ENCODE measurements at regions not wholly inside any gene's neighbourhood (a gene's known extent, or its start where the extent isn't known, plus 50 kb on each side); places are given as distances from the start of the nearest gene placed in this dataset.

DNA sequence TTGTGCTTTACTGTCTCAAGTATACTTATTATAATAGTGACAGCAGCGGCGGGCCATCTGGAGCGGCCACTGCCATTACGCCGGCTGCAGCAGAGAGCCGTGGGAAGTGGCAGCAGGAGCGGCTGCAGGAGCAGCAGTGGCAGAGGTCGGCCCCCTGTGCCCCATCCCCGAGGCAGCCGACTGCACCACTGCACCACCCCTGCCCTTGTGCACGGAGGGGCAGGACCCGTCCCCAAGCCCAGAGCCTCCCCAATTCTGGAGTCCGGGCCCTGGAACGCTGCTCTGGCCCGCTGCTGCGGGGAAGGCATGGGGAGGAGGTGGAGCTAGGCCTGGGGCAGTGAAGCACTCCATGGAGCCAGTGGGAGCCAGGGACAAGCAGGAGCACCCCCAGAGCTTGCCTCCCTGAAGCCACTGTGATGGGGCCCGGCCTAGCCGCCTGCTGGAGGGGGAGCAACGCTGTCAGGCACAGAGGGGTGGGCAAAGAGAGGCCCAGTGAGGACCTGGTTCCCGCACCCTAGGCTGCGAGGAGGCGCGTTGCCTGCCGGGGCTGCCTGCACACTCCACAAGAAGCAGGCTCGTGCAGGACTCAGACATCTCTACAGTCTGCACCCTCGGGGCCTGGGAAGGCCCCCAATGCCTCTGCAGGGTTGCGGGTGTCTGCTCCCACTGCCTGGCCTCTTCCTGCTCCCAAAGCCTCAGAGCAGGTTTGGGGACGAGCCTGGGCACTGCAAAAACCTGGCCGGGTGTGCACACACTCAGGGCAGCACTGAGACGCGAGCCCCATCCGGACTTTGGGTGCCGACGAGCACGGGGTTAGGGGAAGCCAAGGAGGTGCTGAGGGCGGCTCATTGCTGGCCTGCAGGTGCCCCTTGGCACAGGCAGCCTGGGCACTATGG, 74.2 kb upstream of the RASSF8 start (continued):
- no peak for TF ChIP-seq AFF4 (CRISPR knock-in tag; IDR thresholded peaks at IDR 0.05; ENCODE audit: borderline replicate concordance)
- TF ChIP-seq, protein P1, sequence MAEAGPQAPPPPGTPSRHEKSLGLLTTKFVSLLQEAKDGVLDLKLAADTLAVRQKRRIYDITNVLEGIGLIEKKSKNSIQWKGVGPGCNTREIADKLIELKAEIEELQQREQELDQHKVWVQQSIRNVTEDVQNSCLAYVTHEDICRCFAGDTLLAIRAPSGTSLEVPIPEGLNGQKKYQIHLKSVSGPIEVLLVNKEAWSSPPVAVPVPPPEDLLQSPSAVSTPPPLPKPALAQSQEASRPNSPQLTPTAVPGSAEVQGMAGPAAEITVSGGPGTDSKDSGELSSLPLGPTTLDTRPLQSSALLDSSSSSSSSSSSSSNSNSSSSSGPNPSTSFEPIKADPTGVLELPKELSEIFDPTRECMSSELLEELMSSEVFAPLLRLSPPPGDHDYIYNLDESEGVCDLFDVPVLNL (CRISPR knock-in tag; IDR thresholded peaks at IDR 0.05; ENCODE audit: borderline replicate concordance, low read depth) = no peak
- TF ChIP-seq, protein P2, sequence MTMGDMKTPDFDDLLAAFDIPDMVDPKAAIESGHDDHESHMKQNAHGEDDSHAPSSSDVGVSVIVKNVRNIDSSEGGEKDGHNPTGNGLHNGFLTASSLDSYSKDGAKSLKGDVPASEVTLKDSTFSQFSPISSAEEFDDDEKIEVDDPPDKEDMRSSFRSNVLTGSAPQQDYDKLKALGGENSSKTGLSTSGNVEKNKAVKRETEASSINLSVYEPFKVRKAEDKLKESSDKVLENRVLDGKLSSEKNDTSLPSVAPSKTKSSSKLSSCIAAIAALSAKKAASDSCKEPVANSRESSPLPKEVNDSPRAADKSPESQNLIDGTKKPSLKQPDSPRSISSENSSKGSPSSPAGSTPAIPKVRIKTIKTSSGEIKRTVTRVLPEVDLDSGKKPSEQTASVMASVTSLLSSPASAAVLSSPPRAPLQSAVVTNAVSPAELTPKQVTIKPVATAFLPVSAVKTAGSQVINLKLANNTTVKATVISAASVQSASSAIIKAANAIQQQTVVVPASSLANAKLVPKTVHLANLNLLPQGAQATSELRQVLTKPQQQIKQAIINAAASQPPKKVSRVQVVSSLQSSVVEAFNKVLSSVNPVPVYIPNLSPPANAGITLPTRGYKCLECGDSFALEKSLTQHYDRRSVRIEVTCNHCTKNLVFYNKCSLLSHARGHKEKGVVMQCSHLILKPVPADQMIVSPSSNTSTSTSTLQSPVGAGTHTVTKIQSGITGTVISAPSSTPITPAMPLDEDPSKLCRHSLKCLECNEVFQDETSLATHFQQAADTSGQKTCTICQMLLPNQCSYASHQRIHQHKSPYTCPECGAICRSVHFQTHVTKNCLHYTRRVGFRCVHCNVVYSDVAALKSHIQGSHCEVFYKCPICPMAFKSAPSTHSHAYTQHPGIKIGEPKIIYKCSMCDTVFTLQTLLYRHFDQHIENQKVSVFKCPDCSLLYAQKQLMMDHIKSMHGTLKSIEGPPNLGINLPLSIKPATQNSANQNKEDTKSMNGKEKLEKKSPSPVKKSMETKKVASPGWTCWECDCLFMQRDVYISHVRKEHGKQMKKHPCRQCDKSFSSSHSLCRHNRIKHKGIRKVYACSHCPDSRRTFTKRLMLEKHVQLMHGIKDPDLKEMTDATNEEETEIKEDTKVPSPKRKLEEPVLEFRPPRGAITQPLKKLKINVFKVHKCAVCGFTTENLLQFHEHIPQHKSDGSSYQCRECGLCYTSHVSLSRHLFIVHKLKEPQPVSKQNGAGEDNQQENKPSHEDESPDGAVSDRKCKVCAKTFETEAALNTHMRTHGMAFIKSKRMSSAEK (CRISPR knock-in tag; IDR thresholded peaks at IDR 0.05; ENCODE audit: borderline replicate concordance) = no peak
- no peak for TF ChIP-seq OVOL2 (CRISPR knock-in tag; IDR thresholded peaks at IDR 0.05; ENCODE audit: borderline replicate concordance)
- no peak for TF ChIP-seq TP53 (CRISPR knock-in tag; IDR thresholded peaks at IDR 0.05)

DNA sequence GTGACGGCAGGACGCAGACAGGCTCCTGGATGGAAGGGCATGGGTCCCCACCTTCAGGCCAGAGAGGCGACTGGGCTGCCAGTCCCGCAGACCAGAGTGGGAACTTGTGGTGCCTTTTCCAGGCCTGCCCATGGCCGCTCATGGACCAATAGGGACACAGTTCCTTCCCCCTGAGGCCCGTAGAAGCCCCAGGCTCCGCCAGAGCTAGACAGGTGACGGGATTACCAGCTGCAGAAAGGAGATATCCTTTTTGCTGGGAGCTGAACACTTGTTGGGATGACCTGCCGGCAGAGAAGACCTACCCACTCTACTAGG, 73.6 kb upstream of the RASSF8 start:
- peak; percentile 32 for ATAC-seq
- no peak overlapping the region for H3K4me3 Mint-ChIP-seq
- peaks cover 15% of the 10 kb centered on the region for H3K9me3 Mint-ChIP-seq
- ChIA-PET POLR2A (no interaction called here), CTCF (no interaction called here)
- H3K27ac Mint-ChIP-seq = no peak overlapping the region
- peaks cover 13% of the 10 kb centered on the region for H3K36me3 Mint-ChIP-seq
- H3K4me1 Mint-ChIP-seq = peaks cover 51% of the 10 kb centered on the region
- TF ChIP-seq, protein P1 (CRISPR knock-in tag; IDR thresholded peaks at IDR 0.05; ENCODE audit: borderline replicate concordance, low read depth) = no peak
- peak; percentile 12 for DNase-seq (ENCODE audit: low spot score)
- peaks cover 3% of the 10 kb centered on the region; the same call in 1 of the 2 replicates for H3K27me3 Mint-ChIP-seq (ENCODE audit: low read depth)

- Mint-ChIP-seq H3K4me1 (peaks cover 59% of the 10 kb centered on the region), H3K27me3 (ENCODE audit: low read depth) (peaks cover 3% of the 10 kb centered on the region; the same call in 1 of the 2 replicates), H3K36me3 (peaks cover 19% of the 10 kb centered on the region), H3K9me3 (peaks cover 22% of the 10 kb centered on the region), H3K4me3 (no peak overlapping the region), H3K27ac (peak overlapping the region; percentile 24; the same call in 1 of the 2 replicates)
- ATAC-seq = no peak
- ChIA-PET CTCF (interaction anchor here (0.7 to 1.1 kb wide), 3 partner anchors 65 to 211 kb away, joined by 3 to 7 read pairs (median 3); no protein-coding TSS in a partner anchor), POLR2A (no interaction called here)
- TF ChIP-seq ELF4 (CRISPR knock-in tag; IDR thresholded peaks at IDR 0.05; ENCODE audit: low read depth) = no peak
- no peak for TF ChIP-seq AR (CRISPR knock-in tag; IDR thresholded peaks at IDR 0.05)
- TF ChIP-seq JAZF1 (CRISPR knock-in tag; IDR thresholded peaks at IDR 0.05) = no peak
- TF ChIP-seq NR3C1 (CRISPR knock-in tag; conservative IDR thresholded peaks at IDR 0.05; ENCODE audit: low read depth) = no peak
- TF ChIP-seq, protein P3, sequence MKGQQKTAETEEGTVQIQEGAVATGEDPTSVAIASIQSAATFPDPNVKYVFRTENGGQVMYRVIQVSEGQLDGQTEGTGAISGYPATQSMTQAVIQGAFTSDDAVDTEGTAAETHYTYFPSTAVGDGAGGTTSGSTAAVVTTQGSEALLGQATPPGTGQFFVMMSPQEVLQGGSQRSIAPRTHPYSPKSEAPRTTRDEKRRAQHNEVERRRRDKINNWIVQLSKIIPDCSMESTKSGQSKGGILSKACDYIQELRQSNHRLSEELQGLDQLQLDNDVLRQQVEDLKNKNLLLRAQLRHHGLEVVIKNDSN (CRISPR knock-in tag; IDR thresholded peaks at IDR 0.05) = no peak
- TF ChIP-seq, protein P4, sequence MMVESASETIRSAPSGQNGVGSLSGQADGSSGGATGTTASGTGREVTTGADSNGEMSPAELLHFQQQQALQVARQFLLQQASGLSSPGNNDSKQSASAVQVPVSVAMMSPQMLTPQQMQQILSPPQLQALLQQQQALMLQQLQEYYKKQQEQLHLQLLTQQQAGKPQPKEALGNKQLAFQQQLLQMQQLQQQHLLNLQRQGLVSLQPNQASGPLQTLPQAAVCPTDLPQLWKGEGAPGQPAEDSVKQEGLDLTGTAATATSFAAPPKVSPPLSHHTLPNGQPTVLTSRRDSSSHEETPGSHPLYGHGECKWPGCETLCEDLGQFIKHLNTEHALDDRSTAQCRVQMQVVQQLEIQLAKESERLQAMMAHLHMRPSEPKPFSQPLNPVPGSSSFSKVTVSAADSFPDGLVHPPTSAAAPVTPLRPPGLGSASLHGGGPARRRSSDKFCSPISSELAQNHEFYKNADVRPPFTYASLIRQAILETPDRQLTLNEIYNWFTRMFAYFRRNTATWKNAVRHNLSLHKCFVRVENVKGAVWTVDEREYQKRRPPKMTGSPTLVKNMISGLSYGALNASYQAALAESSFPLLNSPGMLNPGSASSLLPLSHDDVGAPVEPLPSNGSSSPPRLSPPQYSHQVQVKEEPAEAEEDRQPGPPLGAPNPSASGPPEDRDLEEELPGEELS (CRISPR knock-in tag; IDR thresholded peaks at IDR 0.05) = no peak
- DNase-seq (ENCODE audit: low spot score) = no peak
Observed at GRCh38 chr12:25886396-25886795, 72.1 kb upstream of the RASSF8 start.
